Muscle layer of duodenum (tissue), 2 donors: ENCODE measurements at regions not wholly inside any gene's neighbourhood (a gene's known extent, or its start where the extent isn't known, plus 50 kb on each side); places are given as distances from the start of the nearest gene placed in this dataset.
"Not testable (repeated sequence)": the region's sequence is repeated elsewhere in the genome, so short reads cannot be mapped to it uniquely, and the experiment has no call there.

Source experiments
- H3K27ac ChIP-seq: one replicate; pipeline ENCODE4 v1.7.0; 2013; ENCODE audit warnings: mild to moderate bottlenecking, low read length
- H3K27me3 ChIP-seq: one replicate; pipeline ENCODE4 v1.7.0; 2013; ENCODE audit warnings: low read depth, mild to moderate bottlenecking, control low read depth, low read length
- H3K36me3 ChIP-seq, 2 donors: one replicate each; pipeline ENCODE4 v1.7.0; 2013; ENCODE audit warnings: low read length in 2 of 2, control low read depth in 1 of 2, mild to moderate bottlenecking in 1 of 2; ENCODE audit not compliant: insufficient read depth in 2 of 2, control insufficient read depth in 1 of 2
- H3K4me1 ChIP-seq, 2 donors: one replicate each; pipeline ENCODE4 v1.7.0; 2013; ENCODE audit warnings: low read length in 2 of 2, mild to moderate bottlenecking in 2 of 2, control low read depth in 1 of 2, moderate library complexity in 1 of 2; ENCODE audit not compliant: insufficient read depth in 2 of 2, control insufficient read depth in 1 of 2
- H3K4me3 ChIP-seq, 2 donors: one replicate each; pipeline ENCODE4 v1.7.0; 2013; ENCODE audit warnings: low read length in 2 of 2, low read depth in 1 of 2, mild to moderate bottlenecking in 1 of 2
- H3K9me3 ChIP-seq, 2 donors: one replicate each; pipeline ENCODE4 v1.7.0; 2013; ENCODE audit warnings: low read length in 2 of 2, control low read depth in 1 of 2, mild to moderate bottlenecking in 1 of 2; ENCODE audit not compliant: control insufficient read depth in 1 of 2
- donor health status: healthy.

- Histone ChIP-seq H3K4me1 (peaks cover 0 to 9% of the 10 kb centered on the region in 2 donors), H3K27ac (no peak overlapping the region), H3K9me3 (no peaks in the 10 kb centered on the region), H3K4me3 (no peak overlapping the region), H3K36me3 (no peaks in the 10 kb centered on the region), H3K27me3 (no peaks in the 10 kb centered on the region)
Observed at GRCh38 chr15:38002883-38003477, 68.5 kb downstream of the TMCO5A start.

GRCh38 chr15:38004218-38004861, 69.9 kb downstream of the TMCO5A start:
- H3K4me3 ChIP-seq = no peak overlapping the region
- peaks cover 0 to 9% of the 10 kb centered on the region in 2 donors for H3K4me1 ChIP-seq
- H3K9me3 ChIP-seq = no peaks in the 10 kb centered on the region
- H3K27me3 ChIP-seq = no peaks in the 10 kb centered on the region
- no peaks in the 10 kb centered on the region for H3K36me3 ChIP-seq
- no peak overlapping the region for H3K27ac ChIP-seq

- H3K9me3 ChIP-seq = no peaks in the 10 kb centered on the region
- peaks cover 0 to 9% of the 10 kb centered on the region in 2 donors for H3K4me1 ChIP-seq
- no peaks in the 10 kb centered on the region for H3K27me3 ChIP-seq
- H3K27ac ChIP-seq = no peak overlapping the region
- no peaks in the 10 kb centered on the region for H3K36me3 ChIP-seq
- H3K4me3 ChIP-seq = no peak overlapping the region
Observed at GRCh38 chr15:38005953-38006808, 71.7 kb downstream of the TMCO5A start.

- Histone ChIP-seq H3K27me3 (no peaks in the 10 kb centered on the region), H3K36me3 (no peaks in the 10 kb centered on the region), H3K27ac (no peak overlapping the region), H3K4me3 (no peak overlapping the region), H3K4me1 (peaks cover 0 to 9% of the 10 kb centered on the region in 2 donors), H3K9me3 (no peaks in the 10 kb centered on the region)
Observed at GRCh38 chr15:38010395-38010794, 76.0 kb downstream of the TMCO5A start.

- Histone ChIP-seq H3K4me1 (no peaks in the 10 kb centered on the region), H3K27ac (no peak overlapping the region), H3K4me3 (no peak overlapping the region), H3K27me3 (no peaks in the 10 kb centered on the region), H3K9me3 (no peaks in the 10 kb centered on the region), H3K36me3 (no peaks in the 10 kb centered on the region)
Observed at GRCh38 chr15:38012894-38013293, 78.5 kb downstream of the TMCO5A start.

GRCh38 chr15:38017721-38018120, 83.3 kb downstream of the TMCO5A start:
- H3K9me3 ChIP-seq = no peaks in the 10 kb centered on the region
- H3K27ac ChIP-seq = no peak overlapping the region
- no peak overlapping the region for H3K4me3 ChIP-seq
- H3K27me3 ChIP-seq = no peaks in the 10 kb centered on the region
- H3K4me1 ChIP-seq = no peaks in the 10 kb centered on the region
- H3K36me3 ChIP-seq = no peaks in the 10 kb centered on the region

- Histone ChIP-seq H3K27ac (no peak overlapping the region), H3K4me1 (no peaks in the 10 kb centered on the region), H3K4me3 (no peak overlapping the region), H3K27me3 (no peaks in the 10 kb centered on the region), H3K36me3 (no peaks in the 10 kb centered on the region), H3K9me3 (no peaks in the 10 kb centered on the region)
Observed at GRCh38 chr15:38019066-38019465, 84.6 kb downstream of the TMCO5A start.

GRCh38 chr15:38021259-38021658, 86.8 kb downstream of the TMCO5A start:
- Histone ChIP-seq H3K36me3 (no peaks in the 10 kb centered on the region), H3K9me3 (no peaks in the 10 kb centered on the region), H3K27ac (no peak overlapping the region), H3K27me3 (no peaks in the 10 kb centered on the region), H3K4me1 (no peaks in the 10 kb centered on the region), H3K4me3 (no peak overlapping the region)

- Histone ChIP-seq H3K4me1 (no peaks in the 10 kb centered on the region), H3K4me3 (no peak overlapping the region), H3K9me3 (no peaks in the 10 kb centered on the region), H3K27ac (no peak overlapping the region), H3K36me3 (no peaks in the 10 kb centered on the region), H3K27me3 (no peaks in the 10 kb centered on the region)
Observed at GRCh38 chr15:38024293-38025091, 90.1 kb downstream of the TMCO5A start.

GRCh38 chr15:38025656-38026055, 91.2 kb downstream of the TMCO5A start:
- H3K27me3 ChIP-seq, H3K9me3 ChIP-seq, H3K4me3 ChIP-seq, H3K36me3 ChIP-seq, H3K4me1 ChIP-seq, H3K27ac ChIP-seq: not testable (repeated sequence)

GRCh38 chr15:38028869-38029268, 94.4 kb downstream of the TMCO5A start:
- no peaks in the 10 kb centered on the region for H3K36me3 ChIP-seq
- no peaks in the 10 kb centered on the region for H3K9me3 ChIP-seq
- H3K27me3 ChIP-seq = no peaks in the 10 kb centered on the region
- no peak overlapping the region for H3K27ac ChIP-seq
- no peak overlapping the region for H3K4me3 ChIP-seq
- no peaks in the 10 kb centered on the region for H3K4me1 ChIP-seq
